Erythroblast (primary cell): ENCODE measurements at regions not wholly inside any gene's neighbourhood (a gene's known extent, or its start where the extent isn't known, plus 50 kb on each side); places are given as distances from the start of the nearest gene placed in this dataset.
"Not testable (repeated sequence)": the region's sequence is repeated elsewhere in the genome, so short reads cannot be mapped to it uniquely, and the experiment has no call there.

Source experiments
- DNase-seq, 2 experiments: peaks; one replicate each; lab custom pipeline; 2025; lab: John Stamatoyannopoulos, UW
- GATA1 ChIP-seq: IDR thresholded peaks from 2 replicates; pipeline ENCODE4 v1.6.1; 2011; ENCODE audit warnings: low read depth, mild to moderate bottlenecking, control low read depth, low read length, moderate library complexity
- POLR2A ChIP-seq: IDR thresholded peaks from 2 replicates; pipeline ENCODE4 v1.6.1; 2011; ENCODE audit warnings: mild to moderate bottlenecking, low read length

- TF ChIP-seq POLR2A = no peak
- DNase-seq = no peak
These were observed 55.0 kb upstream of the IL33 start for GRCh38 chr9:6160579-6160978.

- TF ChIP-seq GATA1 (no peak), POLR2A (no peak)
- no peak for DNase-seq
These were observed 62.2 kb upstream of the IL33 start for GRCh38 chr9:6153425-6153824.

- no peak for DNase-seq
- no peak for TF ChIP-seq GATA1
- TF ChIP-seq POLR2A = no peak
These were observed 62.8 kb upstream of the IL33 start for GRCh38 chr9:6152788-6153187.

GRCh38 chr9:6150483-6150882, 65.1 kb upstream of the IL33 start:
- TF ChIP-seq POLR2A (no peak), GATA1 (no peak)

GRCh38 chr9:6149315-6149714, 66.3 kb upstream of the IL33 start:
- no peak for DNase-seq
- TF ChIP-seq GATA1 (no peak), POLR2A (no peak)

More at GRCh38 chr9:6150483-6150882, 65.1 kb upstream of the IL33 start:
- no peak for DNase-seq

- no peak for TF ChIP-seq POLR2A
- no peak for TF ChIP-seq GATA1
- no peak for DNase-seq
These were observed 67.8 kb upstream of the IL33 start for GRCh38 chr9:6147846-6148245.

GRCh38 chr9:6144947-6145346, 70.7 kb upstream of the IL33 start:
- TF ChIP-seq POLR2A = no peak
- TF ChIP-seq GATA1 = no peak
- no peak for DNase-seq

GRCh38 chr9:6142799-6143454, 72.7 kb upstream of the IL33 start:
- DNase-seq = no peak
- no peak for TF ChIP-seq GATA1

GRCh38 chr9:6135780-6136179, 79.8 kb upstream of the IL33 start:
- not testable (repeated sequence) for DNase-seq

GRCh38 chr9:6134661-6135180, 80.9 kb upstream of the IL33 start:
- no peak for TF ChIP-seq POLR2A
- no peak for TF ChIP-seq GATA1
- DNase-seq = no peak

GRCh38 chr9:6133346-6134063, 82.1 kb upstream of the IL33 start:
- DNase-seq = no peak
- no peak for TF ChIP-seq POLR2A

GRCh38 chr9:6132650-6133049, 83.0 kb upstream of the IL33 start:
- DNase-seq = no peak
- TF ChIP-seq POLR2A (no peak), GATA1 (no peak)

- TF ChIP-seq POLR2A (no peak), GATA1 (no peak)
- DNase-seq = no peak
These were observed 87.6 kb upstream of the IL33 start for GRCh38 chr9:6128030-6128429.

- no peak for DNase-seq
- no peak for TF ChIP-seq GATA1
- TF ChIP-seq POLR2A = no peak
These were observed 89.2 kb upstream of the IL33 start for GRCh38 chr9:6126377-6126776.

- no peak for TF ChIP-seq POLR2A
- no peak for TF ChIP-seq GATA1
- no peak for DNase-seq
These were observed 92.2 kb upstream of the IL33 start for GRCh38 chr9:6123416-6123815.

GRCh38 chr9:6121707-6122106, 93.9 kb upstream of the IL33 start:
- TF ChIP-seq GATA1 (no peak), POLR2A (no peak)
- no peak for DNase-seq

GRCh38 chr9:6114424-6114823, 99.0 kb upstream of the RANBP6 start:
- TF ChIP-seq POLR2A (no peak), GATA1 (no peak)
- no peak for DNase-seq
